A673 (cell line): ENCODE measurements at regions not wholly inside any gene's neighbourhood (a gene's known extent, or its start where the extent isn't known, plus 50 kb on each side); places are given as distances from the start of the nearest gene placed in this dataset.

Experiments
- BruUV-seq: library from RNA; stranded (reverse); fragments of 400-500 nt; replicated peaks from 2 replicates; lab custom pipeline; 2021; lab: Mats Ljungman, UMichigan
- CTCF ChIA-PET: fragments of 300-600 bp; sonication (Branson Sonifier 250); formaldehyde crosslinking; loops from one replicate; lab custom pipeline; 2022; ENCODE audit warnings: antibody characterized with exemption; lab: Charles Lee
- POLR2A ChIA-PET: fragments of 300-600 bp; sonication (Branson Sonifier 250); formaldehyde crosslinking; loops from one replicate; lab custom pipeline; 2022; ENCODE audit warnings: antibody characterized with exemption; ENCODE audit not compliant: low non-redundant PET; lab: Charles Lee
- DNase-seq: peaks from one replicate; pipeline ENCODE4 v3.0.0-alpha.2; 2015; ENCODE audit warnings: low spot score
- H3K27ac ChIP-seq: fragments of 200-600 bp; sonication (generic); 2 replicates; pipeline ENCODE4 v1.5.1; 2016; ENCODE audit warnings: mixed run types, low read depth, mild to moderate bottlenecking, mixed read lengths, antibody characterized with exemption, low read length; ENCODE audit not compliant: poor library complexity, severe bottlenecking
- H3K27me3 ChIP-seq: fragments of 200-600 bp; sonication (generic); replicated peaks from 2 replicates; pipeline ENCODE4 v1.6.1; 2017; ENCODE audit warnings: mixed run types, low read depth, mild to moderate bottlenecking, mixed read lengths, antibody characterized with exemption, low read length; ENCODE audit not compliant: insufficient read depth, poor library complexity
- H3K36me3 ChIP-seq: fragments of 200-600 bp; sonication (generic); 2 replicates; pipeline ENCODE4 v1.6.1; 2016; ENCODE audit warnings: mixed run types, mild to moderate bottlenecking, mixed read lengths, antibody characterized with exemption, low read length; ENCODE audit not compliant: insufficient read depth, poor library complexity, severe bottlenecking
- H3K4me1 ChIP-seq: fragments of 200-600 bp; sonication (generic); 2 replicates; pipeline ENCODE4 v1.6.1; 2017; ENCODE audit warnings: mixed run types, mild to moderate bottlenecking, mixed read lengths, antibody characterized with exemption, low read length; ENCODE audit not compliant: insufficient read depth, poor library complexity, severe bottlenecking
- H3K4me3 ChIP-seq: fragments of 200-600 bp; sonication (generic); 2 replicates; pipeline ENCODE4 v1.5.1; 2016; ENCODE audit warnings: low read depth, mixed run types, mild to moderate bottlenecking, mixed read lengths, low read length; ENCODE audit not compliant: poor library complexity, severe bottlenecking
- H3K9me3 ChIP-seq: fragments of 200-600 bp; sonication (generic); 2 replicates; pipeline ENCODE4 v1.6.1; 2016; ENCODE audit warnings: mixed run types, low read depth, mild to moderate bottlenecking, mixed read lengths, antibody characterized with exemption, low read length; ENCODE audit not compliant: poor library complexity, severe bottlenecking
- EZH2 ChIP-seq: fragments of 200-600 bp; sonication (generic); IDR thresholded peaks from 2 replicates; pipeline ENCODE4 v1.6.1; 2017; ENCODE audit warnings: borderline replicate concordance, low read depth, mild to moderate bottlenecking, mixed read lengths, antibody characterized with exemption, low read length; ENCODE audit not compliant: poor library complexity, severe bottlenecking
- intact Hi-C: fragments of 100-400 bp; cut with micrococcal nuclease; formaldehyde crosslinking; loops from one replicate; pipeline ENCODE4 v1.10.0; 2022; ENCODE audit not compliant: unreplicated experiment
- TF ChIP-seq, protein P1 (sequence below): fragments of 300-800, 200-600 bp; sonication (generic); conservative IDR thresholded peaks from 2 replicates; pipeline ENCODE4 v1.5.1; 2017; ENCODE audit warnings: low read depth, mild to moderate bottlenecking, antibody characterized with exemption, low read length, moderate library complexity, mixed read lengths

DNA sequence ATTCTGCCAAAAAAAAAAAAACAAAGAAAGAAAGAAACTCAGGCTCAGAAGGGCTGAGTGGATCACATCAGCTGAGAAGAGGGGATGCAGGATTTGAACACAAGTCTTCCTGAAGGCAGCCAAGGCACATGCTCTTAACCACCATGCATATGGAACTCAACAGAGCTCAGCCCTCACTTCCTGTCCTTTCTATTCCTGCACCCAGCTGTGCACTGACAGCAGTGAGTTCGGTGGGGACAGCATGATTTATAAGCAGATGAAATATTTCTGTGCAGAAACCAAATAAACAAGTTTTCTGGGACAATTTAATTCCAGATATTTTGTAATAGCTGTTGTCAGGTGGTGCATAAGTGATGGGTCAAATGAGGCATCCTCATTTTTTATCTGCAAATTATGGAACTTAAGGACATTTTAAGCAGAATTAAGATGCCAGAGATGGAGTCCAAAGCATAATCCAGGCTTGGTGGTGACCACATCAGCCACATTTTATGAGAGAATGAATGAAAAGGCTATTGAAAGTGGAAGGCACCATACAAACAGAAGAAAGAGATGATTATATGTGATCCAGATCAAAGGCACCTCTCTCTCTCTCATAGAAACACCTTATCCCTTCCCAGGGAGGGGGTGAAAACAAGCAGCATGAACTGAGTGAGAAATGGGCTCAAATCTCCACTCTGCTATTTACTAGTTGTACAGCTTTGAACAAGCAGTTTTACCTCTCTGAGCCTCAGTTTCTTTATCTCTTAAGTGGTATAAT lies 303.6 kb upstream of the MSX2 start:
- H3K27me3 ChIP-seq: peaks cover 6% of the 10 kb centered on the region
- H3K4me1 ChIP-seq: peaks cover 4% of the 10 kb centered on the region
- no peak for DNase-seq
- no peak overlapping the region for H3K27ac ChIP-seq
- no peak for TF ChIP-seq EZH2
- TF ChIP-seq, protein P1, sequence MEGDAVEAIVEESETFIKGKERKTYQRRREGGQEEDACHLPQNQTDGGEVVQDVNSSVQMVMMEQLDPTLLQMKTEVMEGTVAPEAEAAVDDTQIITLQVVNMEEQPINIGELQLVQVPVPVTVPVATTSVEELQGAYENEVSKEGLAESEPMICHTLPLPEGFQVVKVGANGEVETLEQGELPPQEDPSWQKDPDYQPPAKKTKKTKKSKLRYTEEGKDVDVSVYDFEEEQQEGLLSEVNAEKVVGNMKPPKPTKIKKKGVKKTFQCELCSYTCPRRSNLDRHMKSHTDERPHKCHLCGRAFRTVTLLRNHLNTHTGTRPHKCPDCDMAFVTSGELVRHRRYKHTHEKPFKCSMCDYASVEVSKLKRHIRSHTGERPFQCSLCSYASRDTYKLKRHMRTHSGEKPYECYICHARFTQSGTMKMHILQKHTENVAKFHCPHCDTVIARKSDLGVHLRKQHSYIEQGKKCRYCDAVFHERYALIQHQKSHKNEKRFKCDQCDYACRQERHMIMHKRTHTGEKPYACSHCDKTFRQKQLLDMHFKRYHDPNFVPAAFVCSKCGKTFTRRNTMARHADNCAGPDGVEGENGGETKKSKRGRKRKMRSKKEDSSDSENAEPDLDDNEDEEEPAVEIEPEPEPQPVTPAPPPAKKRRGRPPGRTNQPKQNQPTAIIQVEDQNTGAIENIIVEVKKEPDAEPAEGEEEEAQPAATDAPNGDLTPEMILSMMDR: no peak
- intact Hi-C loops: no loop called here
- ChIA-PET POLR2A (no interaction called here), CTCF (interaction anchor here (1.8 kb wide), 1 partner anchor 372 kb away, joined by 18 read pairs; no protein-coding TSS in a partner anchor)
- BruUV-seq: no TSS peak
- no peak overlapping the region for H3K4me3 ChIP-seq
- no peaks in the 10 kb centered on the region for H3K9me3 ChIP-seq
- H3K36me3 ChIP-seq: no peaks in the 10 kb centered on the region

DNA sequence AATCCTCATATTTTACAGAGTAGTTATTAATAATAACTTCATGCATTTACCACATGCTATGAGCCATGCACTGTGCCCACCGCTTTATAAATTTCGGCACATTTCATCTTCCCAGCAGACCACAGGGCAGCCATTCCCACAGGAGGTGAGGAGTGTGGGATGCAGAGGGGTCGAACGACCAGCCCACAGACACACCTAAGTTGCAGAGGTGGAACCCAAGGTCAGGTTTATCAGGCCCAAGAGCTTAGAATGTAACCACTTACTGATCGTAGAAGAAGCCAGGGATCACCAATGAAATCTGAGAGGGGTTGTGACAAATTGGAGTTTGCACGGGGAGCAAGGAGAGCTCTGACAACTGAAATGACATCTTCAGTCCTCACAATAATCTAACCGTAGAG lies 303.0 kb upstream of the MSX2 start:
- TF ChIP-seq EZH2: no peak
- TF ChIP-seq, protein P1: no peak
- Histone ChIP-seq H3K36me3 (no peaks in the 10 kb centered on the region), H3K27me3 (peaks cover 6% of the 10 kb centered on the region), H3K27ac (no peak overlapping the region), H3K9me3 (no peaks in the 10 kb centered on the region), H3K4me1 (peaks cover 7% of the 10 kb centered on the region), H3K4me3 (no peak overlapping the region)
- intact Hi-C loops: no loop called here
- BruUV-seq: no TSS peak
- DNase-seq: no peak
- ChIA-PET CTCF (no interaction called here), POLR2A (no interaction called here)

DNA sequence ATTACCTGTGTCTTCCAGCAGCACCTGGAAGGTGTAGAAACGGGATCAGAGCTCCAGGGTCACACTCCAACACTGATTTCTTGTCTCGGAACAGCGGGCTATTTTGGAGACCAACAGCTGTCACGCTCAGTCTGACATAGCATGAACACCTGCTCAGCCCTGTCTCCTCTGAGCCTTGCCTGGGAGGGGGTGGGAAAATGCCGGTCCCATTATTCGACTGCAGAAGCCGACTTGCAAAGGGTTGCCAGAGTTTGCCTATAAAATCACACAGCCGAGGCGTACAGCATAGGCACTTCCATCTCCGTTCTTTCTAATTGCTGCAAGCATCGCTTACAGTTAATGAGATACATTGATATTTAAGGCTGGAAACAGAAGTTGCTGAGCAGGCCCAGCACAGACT lies 300.8 kb upstream of the MSX2 start:
- BruUV-seq: no TSS peak
- POLR2A ChIA-PET: no interaction called here
- peaks cover 6% of the 10 kb centered on the region for H3K27me3 ChIP-seq
- no peaks in the 10 kb centered on the region for H3K9me3 ChIP-seq
- CTCF ChIA-PET: no interaction called here
- TF ChIP-seq, protein P1: no peak
- TF ChIP-seq EZH2: no peak
- intact Hi-C loops: no loop called here
- no peak overlapping the region for H3K4me3 ChIP-seq
- no peak for DNase-seq
- H3K36me3 ChIP-seq: no peaks in the 10 kb centered on the region
- peaks cover 7% of the 10 kb centered on the region for H3K4me1 ChIP-seq
- H3K27ac ChIP-seq: no peak overlapping the region
